IPS-NIHi11 (cell line): ENCODE measurements at regions not wholly inside any gene's neighbourhood (a gene's known extent, or its start where the extent isn't known, plus 50 kb on each side); places are given as distances from the start of the nearest gene placed in this dataset.
"Not testable (repeated sequence)": the region's sequence is repeated elsewhere in the genome, so short reads cannot be mapped to it uniquely, and the experiment has no call there.

Source experiments
- DNase-seq: peaks from one replicate; pipeline ENCODE4 v3.0.0; 2012; ENCODE audit warnings: mixed read lengths, low spot score

- no peak for DNase-seq
These were observed 123.4 kb upstream of the PDE1A start for GRCh38 chr2:182550234-182550633.

GRCh38 chr2:182552232-182552631 is 125.4 kb upstream of the PDE1A start:
- DNase-seq: not testable (repeated sequence)

- DNase-seq: not testable (repeated sequence)
These were observed 125.9 kb upstream of the PDE1A start for GRCh38 chr2:182552785-182553184.

GRCh38 chr2:182553483-182553882 is 126.6 kb upstream of the PDE1A start:
- no peak for DNase-seq

GRCh38 chr2:182554950-182555349 is 128.1 kb upstream of the PDE1A start:
- no peak for DNase-seq

- DNase-seq: no peak
These were observed 131.7 kb upstream of the PDE1A start for GRCh38 chr2:182558564-182558963.

- no peak for DNase-seq
These were observed 132.8 kb upstream of the PDE1A start for GRCh38 chr2:182559623-182560022.

- no peak for DNase-seq
These were observed 139.2 kb upstream of the PDE1A start for GRCh38 chr2:182565911-182566567.

GRCh38 chr2:182573553-182573952 is 142.5 kb upstream of the DNAJC10 start:
- DNase-seq: no peak

GRCh38 chr2:182577816-182578215 is 138.2 kb upstream of the DNAJC10 start:
- DNase-seq: no peak

- DNase-seq: no peak
These were observed 134.7 kb upstream of the DNAJC10 start for GRCh38 chr2:182581196-182581935.

- no peak for DNase-seq
These were observed 131.6 kb upstream of the DNAJC10 start for GRCh38 chr2:182584462-182584861.

GRCh38 chr2:182585001-182585400 is 131.1 kb upstream of the DNAJC10 start:
- DNase-seq: no peak

GRCh38 chr2:182585430-182585829 is 130.6 kb upstream of the DNAJC10 start:
- no peak for DNase-seq

- no peak for DNase-seq
These were observed 129.6 kb upstream of the DNAJC10 start for GRCh38 chr2:182586426-182586825.

GRCh38 chr2:182587831-182588230 is 128.2 kb upstream of the DNAJC10 start:
- no peak for DNase-seq

- no peak for DNase-seq
These were observed 126.9 kb upstream of the DNAJC10 start for GRCh38 chr2:182589121-182589520.

- peak; percentile 24 for DNase-seq
These were observed 124.3 kb upstream of the DNAJC10 start for GRCh38 chr2:182591774-182592173.

- no peak for DNase-seq
These were observed 123.2 kb upstream of the DNAJC10 start for GRCh38 chr2:182592691-182593393.

GRCh38 chr2:182593394-182593975 is 122.6 kb upstream of the DNAJC10 start:
- DNase-seq: no peak

GRCh38 chr2:182594286-182594685 is 121.8 kb upstream of the DNAJC10 start:
- DNase-seq: no peak

GRCh38 chr2:182595650-182596049 is 120.4 kb upstream of the DNAJC10 start:
- no peak for DNase-seq
